ENCODE measurements at regions not wholly inside any gene's neighbourhood (a gene's known extent, or its start where the extent isn't known, plus 50 kb on each side); places are given as distances from the start of the nearest gene placed in this dataset.

GRCh38 chr5:4185127-4185526, 589.5 kb downstream of the IRX1 start:
- DNase-seq (no peak), ATAC-seq (no peak)
- Mint-ChIP-seq H3K9me3 (peaks cover 16% of the 10 kb centered on the region), H3K4me3 (no peak overlapping the region), H3K4me1 (ENCODE audit: low read depth) (no peaks in the 10 kb centered on the region), H3K27me3 (ENCODE audit: low read depth) (no peaks in the 10 kb centered on the region), H3K36me3 (ENCODE audit: insufficient read depth) (no peaks in the 10 kb centered on the region)

GRCh38 chr5:4188704-4189103, 593.1 kb downstream of the IRX1 start:
- Mint-ChIP-seq H3K4me1 (ENCODE audit: low read depth) (no peaks in the 10 kb centered on the region), H3K27me3 (ENCODE audit: low read depth) (no peaks in the 10 kb centered on the region), H3K36me3 (ENCODE audit: insufficient read depth) (no peaks in the 10 kb centered on the region), H3K9me3 (peaks cover 13% of the 10 kb centered on the region), H3K4me3 (no peak overlapping the region)
- DNase-seq = no peak
- no peak for ATAC-seq

- Mint-ChIP-seq H3K9me3 (peaks cover 7% of the 10 kb centered on the region), H3K27me3 (ENCODE audit: low read depth) (no peaks in the 10 kb centered on the region), H3K36me3 (ENCODE audit: insufficient read depth) (no peaks in the 10 kb centered on the region), H3K4me1 (ENCODE audit: low read depth) (no peaks in the 10 kb centered on the region), H3K4me3 (no peak overlapping the region)
- no peak for DNase-seq
- ATAC-seq = no peak
These were observed 593.7 kb downstream of the IRX1 start for GRCh38 chr5:4189317-4189716.

GRCh38 chr5:4191041-4191440, 595.4 kb downstream of the IRX1 start:
- Mint-ChIP-seq H3K4me1 (ENCODE audit: low read depth) (no peaks in the 10 kb centered on the region), H3K27me3 (ENCODE audit: low read depth) (no peaks in the 10 kb centered on the region), H3K36me3 (ENCODE audit: insufficient read depth) (no peaks in the 10 kb centered on the region), H3K9me3 (no peaks in the 10 kb centered on the region), H3K4me3 (no peak overlapping the region)
- ATAC-seq (no peak), DNase-seq (no peak)

GRCh38 chr5:4191703-4192102, 596.1 kb downstream of the IRX1 start:
- Mint-ChIP-seq H3K4me1 (ENCODE audit: low read depth) (no peaks in the 10 kb centered on the region), H3K4me3 (no peak overlapping the region), H3K36me3 (ENCODE audit: insufficient read depth) (no peaks in the 10 kb centered on the region), H3K9me3 (no peaks in the 10 kb centered on the region), H3K27me3 (ENCODE audit: low read depth) (no peaks in the 10 kb centered on the region)
- no peak for DNase-seq
- no peak for ATAC-seq

- H3K4me1 Mint-ChIP-seq (ENCODE audit: low read depth) = no peaks in the 10 kb centered on the region
- ATAC-seq (no peak), DNase-seq (no peak)
- no peak overlapping the region for H3K4me3 Mint-ChIP-seq
- H3K36me3 Mint-ChIP-seq (ENCODE audit: insufficient read depth) = no peaks in the 10 kb centered on the region
- H3K27me3 Mint-ChIP-seq (ENCODE audit: low read depth) = no peaks in the 10 kb centered on the region
- no peaks in the 10 kb centered on the region for H3K9me3 Mint-ChIP-seq
These were observed 596.5 kb downstream of the IRX1 start for GRCh38 chr5:4192111-4192510.

- H3K27me3 Mint-ChIP-seq (ENCODE audit: low read depth) = no peaks in the 10 kb centered on the region
- H3K9me3 Mint-ChIP-seq = no peaks in the 10 kb centered on the region
- no peak overlapping the region for H3K4me3 Mint-ChIP-seq
These were observed 601.1 kb downstream of the IRX1 start for GRCh38 chr5:4196744-4197143.

GRCh38 chr5:4197151-4197550, 601.5 kb downstream of the IRX1 start:
- DNase-seq (no peak), ATAC-seq (no peak)
- no peaks in the 10 kb centered on the region for H3K27me3 Mint-ChIP-seq (ENCODE audit: low read depth)
- H3K4me3 Mint-ChIP-seq = no peak overlapping the region
- no peaks in the 10 kb centered on the region for H3K9me3 Mint-ChIP-seq
- H3K36me3 Mint-ChIP-seq (ENCODE audit: insufficient read depth) = no peaks in the 10 kb centered on the region
- H3K4me1 Mint-ChIP-seq (ENCODE audit: low read depth) = no peaks in the 10 kb centered on the region

More at GRCh38 chr5:4196744-4197143, 601.1 kb downstream of the IRX1 start:
- Mint-ChIP-seq H3K36me3 (ENCODE audit: insufficient read depth) (no peaks in the 10 kb centered on the region), H3K4me1 (ENCODE audit: low read depth) (no peaks in the 10 kb centered on the region)
- DNase-seq (no peak), ATAC-seq (no peak)

- H3K27me3 Mint-ChIP-seq (ENCODE audit: low read depth) = no peaks in the 10 kb centered on the region
- H3K36me3 Mint-ChIP-seq (ENCODE audit: insufficient read depth) = no peaks in the 10 kb centered on the region
- DNase-seq = no peak
- no peaks in the 10 kb centered on the region for H3K9me3 Mint-ChIP-seq
- H3K4me1 Mint-ChIP-seq (ENCODE audit: low read depth) = no peaks in the 10 kb centered on the region
- H3K4me3 Mint-ChIP-seq = no peak overlapping the region
- no peak for ATAC-seq
These were observed 602.8 kb downstream of the IRX1 start for GRCh38 chr5:4198461-4198860.

GRCh38 chr5:4199049-4199841, 603.6 kb downstream of the IRX1 start:
- no peak for ATAC-seq
- Mint-ChIP-seq H3K4me3 (no peak overlapping the region), H3K36me3 (ENCODE audit: insufficient read depth) (no peaks in the 10 kb centered on the region), H3K9me3 (no peaks in the 10 kb centered on the region), H3K27me3 (ENCODE audit: low read depth) (no peaks in the 10 kb centered on the region), H3K4me1 (ENCODE audit: low read depth) (no peaks in the 10 kb centered on the region)
- DNase-seq = no peak

- no peak overlapping the region for H3K4me3 Mint-ChIP-seq
- no peak for DNase-seq
- ATAC-seq = no peak
- H3K9me3 Mint-ChIP-seq = peaks cover 6% of the 10 kb centered on the region
- H3K4me1 Mint-ChIP-seq (ENCODE audit: low read depth) = no peaks in the 10 kb centered on the region
- no peaks in the 10 kb centered on the region for H3K36me3 Mint-ChIP-seq (ENCODE audit: insufficient read depth)
- H3K27me3 Mint-ChIP-seq (ENCODE audit: low read depth) = no peaks in the 10 kb centered on the region
These were observed 607.5 kb downstream of the IRX1 start for GRCh38 chr5:4203146-4203545.

- Mint-ChIP-seq H3K27me3 (ENCODE audit: low read depth) (no peaks in the 10 kb centered on the region), H3K9me3 (peaks cover 18% of the 10 kb centered on the region), H3K36me3 (ENCODE audit: insufficient read depth) (no peaks in the 10 kb centered on the region), H3K4me1 (ENCODE audit: low read depth) (no peaks in the 10 kb centered on the region), H3K4me3 (no peak overlapping the region)
- no peak for DNase-seq
- no peak for ATAC-seq
These were observed 608.9 kb downstream of the IRX1 start for GRCh38 chr5:4204276-4205141.

- no peak for ATAC-seq
- no peaks in the 10 kb centered on the region for H3K36me3 Mint-ChIP-seq (ENCODE audit: insufficient read depth)
- no peak for DNase-seq
- H3K27me3 Mint-ChIP-seq (ENCODE audit: low read depth) = no peaks in the 10 kb centered on the region
- no peak overlapping the region for H3K4me3 Mint-ChIP-seq
- H3K9me3 Mint-ChIP-seq = peaks cover 21% of the 10 kb centered on the region
- no peaks in the 10 kb centered on the region for H3K4me1 Mint-ChIP-seq (ENCODE audit: low read depth)
These were observed 609.8 kb downstream of the IRX1 start for GRCh38 chr5:4205398-4205797.

GRCh38 chr5:4206127-4206526, 610.5 kb downstream of the IRX1 start:
- Mint-ChIP-seq H3K4me3 (no peak overlapping the region), H3K36me3 (ENCODE audit: insufficient read depth) (no peaks in the 10 kb centered on the region), H3K27me3 (ENCODE audit: low read depth) (no peaks in the 10 kb centered on the region), H3K4me1 (ENCODE audit: low read depth) (no peaks in the 10 kb centered on the region), H3K9me3 (peaks cover 21% of the 10 kb centered on the region)
- no peak for DNase-seq
- no peak for ATAC-seq

GRCh38 chr5:4207486-4207885, 611.9 kb downstream of the IRX1 start:
- H3K27me3 Mint-ChIP-seq (ENCODE audit: low read depth) = no peaks in the 10 kb centered on the region
- no peak for ATAC-seq
- peaks cover 21% of the 10 kb centered on the region for H3K9me3 Mint-ChIP-seq
- no peak overlapping the region for H3K4me3 Mint-ChIP-seq
- H3K4me1 Mint-ChIP-seq (ENCODE audit: low read depth) = no peaks in the 10 kb centered on the region
- no peak for DNase-seq
- H3K36me3 Mint-ChIP-seq (ENCODE audit: insufficient read depth) = no peaks in the 10 kb centered on the region
